Hippocampal formation (tissue), 2 donors: ENCODE measurements at regions not wholly inside any gene's neighbourhood (a gene's known extent, or its start where the extent isn't known, plus 50 kb on each side); places are given as distances from the start of the nearest gene placed in this dataset.
A peak's percentile ranks its signal among the peaks of the same experiment; 100 is the strongest.
"Not testable (repeated sequence)": the region's sequence is repeated elsewhere in the genome, so short reads cannot be mapped to it uniquely, and the experiment has no call there.

Experiments
- DNase-seq, 2 donors: peaks; one replicate each; lab custom pipeline; 2025; lab: John Stamatoyannopoulos, UW

- no peak for DNase-seq
These were observed 101.0 kb upstream of the CHD6 start for GRCh38 chr20:41719151-41719550.

GRCh38 chr20:41717483-41717882, 99.3 kb upstream of the CHD6 start:
- DNase-seq: no peak

- DNase-seq: no peak
These were observed 98.7 kb upstream of the CHD6 start for GRCh38 chr20:41716911-41717310.

- no peak for DNase-seq
These were observed 98.3 kb upstream of the CHD6 start for GRCh38 chr20:41716436-41716835.

- DNase-seq: no peak
These were observed 97.3 kb upstream of the CHD6 start for GRCh38 chr20:41715526-41715925.

- no peak for DNase-seq
These were observed 95.9 kb upstream of the CHD6 start for GRCh38 chr20:41714030-41714429.

- DNase-seq: no peak
These were observed 86.7 kb upstream of the CHD6 start for GRCh38 chr20:41704896-41705295.

- no peak for DNase-seq
These were observed 84.5 kb upstream of the CHD6 start for GRCh38 chr20:41702647-41703046.

GRCh38 chr20:41701588-41702348, 83.6 kb upstream of the CHD6 start:
- DNase-seq: no peak

GRCh38 chr20:41699673-41700072, 81.5 kb upstream of the CHD6 start:
- DNase-seq: not testable (repeated sequence)

GRCh38 chr20:41697861-41698559, 79.8 kb upstream of the CHD6 start:
- DNase-seq: no peak

GRCh38 chr20:41696428-41696827, 78.3 kb upstream of the CHD6 start:
- DNase-seq: no peak

GRCh38 chr20:41694796-41695195, 76.6 kb upstream of the CHD6 start:
- DNase-seq: no peak

- peak; percentile 77 to 95 for DNase-seq
These were observed 75.2 kb upstream of the CHD6 start for GRCh38 chr20:41693136-41693979.

- DNase-seq: peak; percentile 77 to 79
These were observed 74.4 kb upstream of the CHD6 start for GRCh38 chr20:41692479-41693135.

- no peak for DNase-seq
These were observed 73.3 kb upstream of the CHD6 start for GRCh38 chr20:41691443-41691842.

GRCh38 chr20:41690702-41691101, 72.5 kb upstream of the CHD6 start:
- DNase-seq: no peak

GRCh38 chr20:41686961-41687360, 68.8 kb upstream of the CHD6 start:
- no peak for DNase-seq

GRCh38 chr20:41685145-41685544, 67.0 kb upstream of the CHD6 start:
- DNase-seq: not testable (repeated sequence)

- no peak for DNase-seq
These were observed 60.6 kb upstream of the CHD6 start for GRCh38 chr20:41678799-41679198.

- DNase-seq: no peak
These were observed 54.1 kb upstream of the CHD6 start for GRCh38 chr20:41672282-41672681.

GRCh38 chr20:41671143-41671542, 53.0 kb upstream of the CHD6 start:
- no peak for DNase-seq
